T-helper 2 cell (primary cell): ENCODE measurements at regions not wholly inside any gene's neighbourhood (a gene's known extent, or its start where the extent isn't known, plus 50 kb on each side); places are given as distances from the start of the nearest gene placed in this dataset.

Experiments used
- DNase-seq, 5 experiments: peaks; one replicate each; pipeline versions ENCODE4 v3.0.0 to v3.0.0-alpha.2; 2012 to 2022

GRCh38 chr12:91422811-91423692, 240.4 kb upstream of the DCN start:
- no peak for DNase-seq

DNA sequence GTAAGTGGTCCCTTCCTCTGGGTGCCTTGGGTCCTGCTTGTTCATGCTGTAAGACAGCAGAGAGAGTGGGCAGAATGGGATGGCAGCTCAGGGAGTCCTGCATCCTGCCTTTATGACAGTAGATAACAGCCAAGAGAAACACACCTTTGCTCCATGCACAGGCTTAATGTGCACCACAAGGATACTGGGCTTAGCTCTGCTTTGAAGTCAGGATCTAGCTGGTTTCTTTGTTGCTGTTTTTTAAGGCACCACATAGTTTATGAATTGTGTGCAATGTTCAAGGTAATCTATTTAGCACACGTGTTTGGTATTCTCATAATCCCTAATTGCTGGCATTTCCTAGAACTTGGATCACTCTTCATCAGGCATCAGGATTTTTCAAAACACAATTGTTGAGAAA, 239.5 kb upstream of the DCN start:
- DNase-seq = no peak

DNA sequence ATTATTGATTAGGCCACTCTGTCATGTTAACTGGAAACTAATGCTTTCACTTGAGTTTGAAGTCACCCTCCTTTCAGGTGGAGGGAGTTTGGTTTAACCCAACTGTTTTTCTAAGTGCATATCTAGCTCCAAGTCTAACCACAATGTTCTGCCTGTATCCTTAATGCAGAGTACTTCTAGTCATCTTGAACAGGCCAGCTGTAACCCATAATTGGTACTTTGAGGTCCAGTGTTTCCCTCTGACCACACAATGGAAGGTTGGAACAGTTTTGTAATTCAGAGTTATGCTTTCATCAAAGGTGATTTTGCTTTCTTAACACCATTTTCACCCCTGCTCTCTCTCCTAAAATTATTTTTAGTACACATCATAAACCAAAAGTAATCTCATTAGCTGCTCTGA, 237.2 kb upstream of the DCN start:
- DNase-seq = no peak

GRCh38 chr12:91418221-91419090, 235.8 kb upstream of the DCN start:
- no peak for DNase-seq

DNA sequence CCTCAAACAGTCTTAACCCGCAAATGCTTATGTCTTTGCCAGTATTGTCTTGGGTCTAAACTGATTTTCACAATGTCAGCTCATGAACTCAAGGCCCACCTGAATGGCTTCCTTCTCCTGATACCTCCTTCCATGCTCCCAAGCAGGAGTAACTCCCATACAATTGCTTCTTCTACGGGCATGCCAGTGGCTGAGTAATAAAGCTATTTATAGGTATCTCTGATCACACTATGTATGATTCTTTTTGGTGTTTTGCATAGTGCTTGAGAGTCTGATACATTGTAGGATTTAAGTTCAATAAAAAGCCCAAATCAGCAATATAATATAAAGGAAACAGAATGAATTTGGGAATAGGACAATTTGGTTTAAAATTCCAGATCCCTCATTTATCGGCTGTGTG, 235.0 kb upstream of the DCN start:
- DNase-seq = no peak

DNA sequence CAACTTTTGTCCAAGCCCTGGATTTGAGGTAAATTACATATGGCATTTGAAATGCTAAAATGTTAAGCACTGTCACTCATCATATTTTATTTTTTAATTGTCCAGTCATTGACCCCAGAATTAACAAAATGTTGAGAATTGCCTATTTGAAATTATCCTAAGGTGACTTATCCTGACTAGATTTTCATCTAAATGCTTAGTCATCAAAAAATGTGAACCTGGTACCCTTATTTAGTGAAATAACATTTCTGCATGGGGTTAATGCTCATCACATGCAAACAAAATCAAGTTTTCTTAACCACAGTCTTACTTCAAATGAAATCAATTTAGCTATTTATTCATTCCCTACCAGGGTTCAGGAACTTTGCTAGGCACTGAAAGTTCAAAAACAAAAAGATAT, 232.0 kb upstream of the DCN start:
- no peak for DNase-seq

- DNase-seq = no peak
Measured at GRCh38 chr12:91413581-91414546, 231.2 kb upstream of the DCN start.

- DNase-seq = no peak
Measured at GRCh38 chr12:91406920-91407341, 224.3 kb upstream of the DCN start.

- no peak for DNase-seq
Measured at GRCh38 chr12:91404441-91404840, 221.8 kb upstream of the DCN start.

GRCh38 chr12:91401190-91401589, 218.6 kb upstream of the DCN start:
- DNase-seq = no peak

GRCh38 chr12:91400271-91400670, 217.7 kb upstream of the DCN start:
- DNase-seq = no peak

GRCh38 chr12:91397866-91398532, 215.4 kb upstream of the DCN start:
- peak in 1 of 5 experiments; percentile 11 for DNase-seq

GRCh38 chr12:91396293-91396692, 213.7 kb upstream of the DCN start:
- no peak for DNase-seq

DNA sequence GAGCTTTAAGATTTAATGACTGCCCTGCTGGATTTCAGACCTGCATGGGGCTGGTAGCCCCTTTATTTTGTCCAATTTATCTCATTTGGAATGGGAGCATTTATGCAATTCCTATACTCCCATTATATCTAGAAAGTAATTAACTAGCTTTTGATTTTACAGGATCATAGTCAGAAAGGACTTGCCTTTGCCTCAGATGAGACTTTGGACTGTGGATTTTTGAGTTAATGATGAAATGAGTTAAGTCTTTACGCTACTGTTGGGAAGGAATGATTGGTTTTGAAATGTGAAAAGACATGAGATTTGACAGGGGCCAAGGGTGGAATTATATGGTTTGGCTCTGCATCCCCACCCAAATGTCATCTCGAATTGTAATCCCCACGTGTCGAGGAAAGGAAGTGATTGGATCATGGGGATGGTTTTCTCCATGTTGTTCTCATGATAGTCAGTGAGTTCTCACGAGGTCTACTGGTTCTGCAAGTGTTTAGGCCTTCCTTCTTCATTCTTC, 213.1 kb upstream of the DCN start:
- no peak for DNase-seq

- DNase-seq = no peak
Measured at GRCh38 chr12:91394903-91395302, 212.3 kb upstream of the DCN start.

DNA sequence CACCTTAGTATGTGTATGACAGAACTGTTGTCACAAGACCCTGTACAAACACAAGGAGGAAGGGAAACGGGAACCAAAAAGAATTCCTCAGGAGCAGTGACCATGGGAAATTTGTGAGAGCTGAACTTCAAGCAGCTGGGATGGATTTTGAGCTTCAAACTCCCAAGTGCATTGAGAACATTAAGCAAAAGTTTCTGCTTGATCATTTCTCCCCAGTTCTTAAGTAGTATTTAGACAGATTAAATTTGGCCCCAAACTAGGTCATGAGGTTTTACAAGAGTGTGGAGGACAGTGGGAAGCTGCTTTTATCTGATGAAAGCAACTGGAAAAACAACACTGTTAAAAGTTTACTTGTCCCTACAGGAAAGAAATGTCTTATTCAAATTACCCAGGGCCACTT, 206.0 kb upstream of the DCN start:
- no peak for DNase-seq

- no peak for DNase-seq
Measured at GRCh38 chr12:91387461-91388134, 205.0 kb upstream of the DCN start.

DNA sequence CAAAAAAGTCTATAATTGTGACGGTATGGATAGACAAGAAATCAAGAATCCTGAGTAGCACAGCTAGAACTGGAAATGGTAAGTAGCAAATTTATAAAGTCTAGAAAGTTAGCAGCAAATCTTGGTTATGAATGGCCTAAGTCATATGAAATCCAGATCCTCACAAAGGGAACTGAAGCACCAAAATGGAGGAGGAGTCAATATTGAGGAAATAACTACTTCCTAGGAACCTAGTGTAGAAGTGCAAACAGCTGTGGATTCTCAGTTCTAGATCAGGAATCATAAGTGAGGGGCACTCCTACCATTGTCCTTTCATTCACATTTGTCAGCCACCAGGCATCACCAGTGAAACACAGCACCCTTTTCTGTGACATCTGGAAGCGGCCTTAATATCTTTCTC, 202.2 kb upstream of the DCN start:
- no peak for DNase-seq

DNA sequence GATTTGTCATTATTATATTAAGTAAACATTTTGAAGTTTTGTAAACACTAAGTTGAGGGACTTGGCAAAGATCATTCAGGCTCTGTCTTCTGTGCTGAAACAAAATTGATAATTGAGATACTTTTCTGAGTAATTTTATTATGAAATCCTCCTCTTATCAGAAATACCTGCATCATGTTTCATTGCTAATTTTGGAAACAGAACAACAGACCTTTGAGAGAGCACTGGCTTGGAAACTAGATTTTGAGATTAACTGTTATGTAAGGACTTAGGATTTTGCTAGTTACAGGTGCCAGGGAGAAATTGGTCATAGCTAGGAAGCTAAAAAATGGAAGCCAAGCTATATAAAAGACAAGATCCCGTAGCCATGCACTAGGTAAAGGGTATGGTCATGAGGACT, 201.7 kb upstream of the DCN start:
- DNase-seq = no peak

GRCh38 chr12:91383099-91383498, 200.5 kb upstream of the DCN start:
- DNase-seq = no peak

DNA sequence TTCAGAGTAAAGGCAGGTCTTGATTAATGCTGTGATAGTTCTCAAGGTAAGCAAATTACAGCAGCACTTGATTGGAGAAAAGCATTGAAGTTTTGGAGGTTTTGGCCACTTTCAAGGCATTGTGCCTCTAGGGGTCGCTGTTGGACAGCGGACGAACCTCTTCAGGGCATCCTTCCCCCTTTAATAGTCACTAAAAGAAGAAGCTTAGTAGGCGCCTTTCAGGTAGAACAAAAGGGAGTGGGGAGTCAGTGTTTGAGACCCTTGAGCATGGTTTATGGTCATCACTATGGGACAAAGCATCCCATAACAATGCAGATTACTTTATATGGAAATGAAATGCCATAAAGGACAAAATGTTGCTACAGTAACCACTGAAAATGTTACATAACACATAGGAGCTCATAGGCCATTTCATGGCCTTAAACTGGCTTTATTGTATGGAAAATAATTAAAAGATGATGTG, 199.5 kb upstream of the DCN start:
- peak; percentile 55 to 76 (median 70) for DNase-seq
